Neuronal stem cell (in vitro differentiated cells): ENCODE measurements at regions not wholly inside any gene's neighbourhood (a gene's known extent, or its start where the extent isn't known, plus 50 kb on each side); places are given as distances from the start of the nearest gene placed in this dataset.
A peak's percentile ranks its signal among the peaks of the same experiment; 100 is the strongest.

Experiments used
- DNase-seq: peaks from one replicate; pipeline ENCODE4 v3.0.0-alpha.2; 2013; ENCODE audit warnings: low spot score
- H2AFZ ChIP-seq: one replicate; pipeline ENCODE4 v1.6.1; 2013; ENCODE audit warnings: mild to moderate bottlenecking, low read length, inconsistent platforms
- H2AK5ac ChIP-seq: 2 replicates; pipeline ENCODE4 v1.6.1; 2013; ENCODE audit warnings: low read depth, mild to moderate bottlenecking, inconsistent platforms, low read length, moderate library complexity, mixed read lengths
- H2BK120ac ChIP-seq: 2 replicates; pipeline ENCODE4 v1.6.1; 2013; ENCODE audit warnings: low read depth, mild to moderate bottlenecking, inconsistent platforms, low read length, moderate library complexity, mixed read lengths
- H2BK12ac ChIP-seq: one replicate; pipeline ENCODE4 v1.6.1; 2013; ENCODE audit warnings: low read length, inconsistent platforms
- H2BK15ac ChIP-seq: 2 replicates; pipeline ENCODE4 v1.6.1; 2013; ENCODE audit warnings: mild to moderate bottlenecking, low read length, inconsistent platforms, mixed read lengths
- H2BK5ac ChIP-seq: one replicate; pipeline ENCODE4 v1.6.1; 2013; ENCODE audit warnings: inconsistent platforms, mild to moderate bottlenecking, low read length, moderate library complexity
- H3K14ac ChIP-seq: one replicate; pipeline ENCODE4 v1.6.1; 2013; ENCODE audit warnings: low read length, inconsistent platforms
- H3K18ac ChIP-seq: 2 replicates; pipeline ENCODE4 v1.6.1; 2013; ENCODE audit warnings: low read length, inconsistent platforms
- H3K23ac ChIP-seq: 2 replicates; pipeline ENCODE4 v1.6.1; 2013; ENCODE audit warnings: low read depth, mild to moderate bottlenecking, mixed read lengths, low read length, inconsistent platforms; ENCODE audit not compliant: poor library complexity
- H3K27ac ChIP-seq: replicated peaks from 3 replicates; pipeline ENCODE4 v1.5.1; 2013; ENCODE audit warnings: low read length, inconsistent platforms
- H3K27me3 ChIP-seq, 3 experiments: 2 replicates each; pipeline ENCODE4 v1.6.1; 2013; ENCODE audit warnings: low read length in 3 of 3, mild to moderate bottlenecking in 2 of 3, inconsistent platforms in 1 of 3, low read depth in 1 of 3, mixed read lengths in 1 of 3, moderate library complexity in 1 of 3; ENCODE audit not compliant: control insufficient read depth in 3 of 3, insufficient read depth in 3 of 3
- H3K36me3 ChIP-seq, 2 donors: replicated peaks in 1 of 2; 2 replicates each; pipeline ENCODE4 v1.6.1; 2013; ENCODE audit warnings: low read length in 2 of 2; ENCODE audit not compliant: control insufficient read depth in 2 of 2, insufficient read depth in 2 of 2
- H3K4ac ChIP-seq: 2 replicates; pipeline ENCODE4 v1.6.1; 2013; ENCODE audit warnings: inconsistent platforms, mild to moderate bottlenecking, low read length, moderate library complexity
- H3K4me1 ChIP-seq, 2 donors: 1 replicate in 1 of 2; 2 replicates in 1 of 2; pipeline ENCODE4 v1.6.1; 2013; ENCODE audit warnings: low read length in 2 of 2, low read depth in 1 of 2; ENCODE audit not compliant: control insufficient read depth in 2 of 2, insufficient read depth in 1 of 2
- H3K4me2 ChIP-seq: one replicate; pipeline ENCODE4 v1.6.1; 2013; ENCODE audit warnings: mild to moderate bottlenecking, low read length, inconsistent platforms; ENCODE audit not compliant: insufficient read depth, poor library complexity, severe bottlenecking
- H3K4me3 ChIP-seq, 2 donors: 2 replicates each; pipeline ENCODE4 v1.5.1; 2013; ENCODE audit warnings: low read length in 2 of 2, mild to moderate bottlenecking in 2 of 2, inconsistent platforms in 1 of 2, moderate library complexity in 1 of 2
- H3K79me1 ChIP-seq: one replicate; pipeline ENCODE4 v1.6.1; 2013; ENCODE audit warnings: low read depth, mild to moderate bottlenecking, inconsistent platforms, low read length, moderate library complexity
- H3K9ac ChIP-seq: one replicate; pipeline ENCODE4 v1.6.1; 2013; ENCODE audit warnings: mild to moderate bottlenecking, low read depth, low read length, inconsistent platforms; ENCODE audit not compliant: poor library complexity
- H3K9me3 ChIP-seq, 2 donors: replicated peaks in 1 of 2; 2 replicates each; pipeline versions ENCODE3 to v1.6.1; 2013; ENCODE audit warnings: low read length in 2 of 2, mild to moderate bottlenecking in 2 of 2, inconsistent platforms in 1 of 2, low read depth in 1 of 2, mixed read lengths in 1 of 2, moderate library complexity in 1 of 2; ENCODE audit not compliant: control insufficient read depth in 2 of 2, insufficient read depth in 1 of 2
- H4K8ac ChIP-seq: one replicate; pipeline ENCODE4 v1.6.1; 2013; ENCODE audit warnings: low read depth, mild to moderate bottlenecking, inconsistent platforms, low read length, moderate library complexity
- H4K91ac ChIP-seq: one replicate; pipeline ENCODE4 v1.6.1; 2013; ENCODE audit warnings: low read length, low read depth, mild to moderate bottlenecking, inconsistent platforms; ENCODE audit not compliant: poor library complexity
- WGBS, 2 donors: extraction: QIAGEN DNeasy Blood & Tissue Kit; methylation state at CpG; one replicate each; pipeline ENCODE4 v1.1.7; 2013; ENCODE audit warnings: missing lambda C conversion rate in 2 of 2, mixed read lengths in 1 of 2; ENCODE audit not compliant: insufficient read length in 2 of 2, insufficient replicate concordance in 1 of 2; ENCODE audit errors: extremely low coverage in 2 of 2; 5-methylcytosine and 5-hydroxymethylcytosine counted together

GRCh38 chr15:73809728-73810501 lies 56.8 kb upstream of the INSYN1 start:
- H4K8ac ChIP-seq = no peak overlapping the region
- H3K4me3 ChIP-seq = no peak overlapping the region
- peaks cover 0 to 50% (median 0%) of the 10 kb centered on the region in 3 experiments for H3K27me3 ChIP-seq
- H3K23ac ChIP-seq = no peak overlapping the region
- no peak overlapping the region for H2BK12ac ChIP-seq
- H3K36me3 ChIP-seq = no peaks in the 10 kb centered on the region
- H3K4ac ChIP-seq = no peak overlapping the region
- no peak overlapping the region for H2AFZ ChIP-seq
- no peak overlapping the region for H2BK15ac ChIP-seq
- no peaks in the 10 kb centered on the region for H3K79me1 ChIP-seq
- no CpG with 5 or more reads among the region's 10 CpGs for WGBS, 2 donors
- H3K14ac ChIP-seq = no peak overlapping the region
- no peak overlapping the region for H2AK5ac ChIP-seq
- no peak overlapping the region for H2BK120ac ChIP-seq
- no peak overlapping the region for H2BK5ac ChIP-seq
- H3K4me1 ChIP-seq = peaks cover 3 to 6% of the 10 kb centered on the region in 2 donors
- H3K27ac ChIP-seq = no peak overlapping the region
- no peak overlapping the region for H3K18ac ChIP-seq
- no peak overlapping the region for H3K4me2 ChIP-seq
- no peak overlapping the region for H4K91ac ChIP-seq
- no peak overlapping the region for H3K9ac ChIP-seq
- no peak for DNase-seq
- H3K9me3 ChIP-seq = no peaks in the 10 kb centered on the region

GRCh38 chr15:73812806-73813465 lies 59.8 kb upstream of the INSYN1 start:
- H2AK5ac ChIP-seq = no peak overlapping the region

GRCh38 chr15:73813589-73813988 lies 59.8 kb upstream of the TBC1D21 start:
- no peak overlapping the region for H3K14ac ChIP-seq
- H2BK15ac ChIP-seq = no peak overlapping the region
- no peaks in the 10 kb centered on the region for H3K79me1 ChIP-seq
- no peak for DNase-seq
- no peak overlapping the region for H2AK5ac ChIP-seq
- no peak overlapping the region for H4K8ac ChIP-seq
- H3K9me3 ChIP-seq = no peaks in the 10 kb centered on the region
- H2BK120ac ChIP-seq = no peak overlapping the region
- H3K18ac ChIP-seq = no peak overlapping the region
- no peak overlapping the region for H2AFZ ChIP-seq
- H2BK5ac ChIP-seq = no peak overlapping the region
- H4K91ac ChIP-seq = no peak overlapping the region
- no peak overlapping the region for H3K27ac ChIP-seq
- H3K36me3 ChIP-seq = no peaks in the 10 kb centered on the region
- H2BK12ac ChIP-seq = no peak overlapping the region
- no peak overlapping the region for H3K9ac ChIP-seq
- WGBS, 2 donors = no CpG with 5 or more reads among the region's 3 CpGs
- no peak overlapping the region for H3K23ac ChIP-seq
- no peak overlapping the region for H3K4ac ChIP-seq
- H3K4me3 ChIP-seq = no peak overlapping the region
- H3K27me3 ChIP-seq = peaks cover 0 to 53% (median 0%) of the 10 kb centered on the region in 3 experiments
- H3K4me1 ChIP-seq = no peaks in the 10 kb centered on the region
- H3K4me2 ChIP-seq = no peak overlapping the region

More at GRCh38 chr15:73812806-73813465, 59.8 kb upstream of the INSYN1 start:
- no peak overlapping the region for H2BK12ac ChIP-seq
- peaks cover 0 to 47% (median 0%) of the 10 kb centered on the region in 3 experiments for H3K27me3 ChIP-seq
- H2BK120ac ChIP-seq = no peak overlapping the region
- no peak overlapping the region for H3K23ac ChIP-seq
- H2AFZ ChIP-seq = no peak overlapping the region
- no peak overlapping the region for H2BK5ac ChIP-seq
- H3K4me3 ChIP-seq = no peak overlapping the region
- H3K4me2 ChIP-seq = no peak overlapping the region
- H3K9ac ChIP-seq = no peak overlapping the region
- no peak overlapping the region for H3K18ac ChIP-seq
- H3K14ac ChIP-seq = no peak overlapping the region
- no peak overlapping the region for H3K4ac ChIP-seq
- no peak overlapping the region for H3K27ac ChIP-seq
- H3K79me1 ChIP-seq = no peaks in the 10 kb centered on the region
- H3K36me3 ChIP-seq = no peaks in the 10 kb centered on the region
- no peak overlapping the region for H4K8ac ChIP-seq
- H3K4me1 ChIP-seq = no peaks in the 10 kb centered on the region
- no peaks in the 10 kb centered on the region for H3K9me3 ChIP-seq
- no peak overlapping the region for H4K91ac ChIP-seq
- H2BK15ac ChIP-seq = no peak overlapping the region
- DNase-seq = no peak
- no CpG with 5 or more reads among the region's 7 CpGs for WGBS, 2 donors

GRCh38 chr15:73818308-73818985 lies 54.9 kb upstream of the TBC1D21 start:
- H3K4ac ChIP-seq = no peak overlapping the region
- H3K14ac ChIP-seq = peak overlapping the region; percentile 26
- no peak overlapping the region for H2AK5ac ChIP-seq
- H3K36me3 ChIP-seq = no peaks in the 10 kb centered on the region
- H3K27me3 ChIP-seq = peaks cover 0 to 50% (median 0%) of the 10 kb centered on the region in 3 experiments
- no peaks in the 10 kb centered on the region for H3K9me3 ChIP-seq
- H2BK12ac ChIP-seq = no peak overlapping the region
- no peak overlapping the region for H2BK120ac ChIP-seq
- no CpG with 5 or more reads among the region's 8 CpGs for WGBS, 2 donors
- no peaks in the 10 kb centered on the region for H3K79me1 ChIP-seq
- no peak for DNase-seq
- H4K8ac ChIP-seq = no peak overlapping the region
- no peak overlapping the region for H3K9ac ChIP-seq
- no peak overlapping the region for H3K4me3 ChIP-seq
- no peak overlapping the region for H3K27ac ChIP-seq
- no peak overlapping the region for H3K4me2 ChIP-seq
- H2BK15ac ChIP-seq = no peak overlapping the region
- no peak overlapping the region for H3K23ac ChIP-seq
- H2BK5ac ChIP-seq = peak overlapping the region; percentile 61
- H2AFZ ChIP-seq = no peak overlapping the region
- H4K91ac ChIP-seq = no peak overlapping the region
- H3K4me1 ChIP-seq = no peaks in the 10 kb centered on the region
- no peak overlapping the region for H3K18ac ChIP-seq
